22Rv1 (cell line): ENCODE measurements at regions not wholly inside any gene's neighbourhood (a gene's known extent, or its start where the extent isn't known, plus 50 kb on each side); places are given as distances from the start of the nearest gene placed in this dataset.

Source experiments
- ZFX ChIP-seq: fragments of 450-650 bp; IDR thresholded peaks from 2 replicates; pipeline ENCODE4 v1.6.1; 2017; ENCODE audit warnings: antibody characterized with exemption, borderline replicate concordance
- TF ChIP-seq, protein P1 (sequence below): fragments of 450-650 bp; IDR thresholded peaks from 2 replicates; pipeline ENCODE4 v1.5.1; 2017; ENCODE audit warnings: mild to moderate bottlenecking

GRCh38 chr3:118817748-118818165 is 216.9 kb downstream of the IGSF11 start:
- TF ChIP-seq, protein P1, sequence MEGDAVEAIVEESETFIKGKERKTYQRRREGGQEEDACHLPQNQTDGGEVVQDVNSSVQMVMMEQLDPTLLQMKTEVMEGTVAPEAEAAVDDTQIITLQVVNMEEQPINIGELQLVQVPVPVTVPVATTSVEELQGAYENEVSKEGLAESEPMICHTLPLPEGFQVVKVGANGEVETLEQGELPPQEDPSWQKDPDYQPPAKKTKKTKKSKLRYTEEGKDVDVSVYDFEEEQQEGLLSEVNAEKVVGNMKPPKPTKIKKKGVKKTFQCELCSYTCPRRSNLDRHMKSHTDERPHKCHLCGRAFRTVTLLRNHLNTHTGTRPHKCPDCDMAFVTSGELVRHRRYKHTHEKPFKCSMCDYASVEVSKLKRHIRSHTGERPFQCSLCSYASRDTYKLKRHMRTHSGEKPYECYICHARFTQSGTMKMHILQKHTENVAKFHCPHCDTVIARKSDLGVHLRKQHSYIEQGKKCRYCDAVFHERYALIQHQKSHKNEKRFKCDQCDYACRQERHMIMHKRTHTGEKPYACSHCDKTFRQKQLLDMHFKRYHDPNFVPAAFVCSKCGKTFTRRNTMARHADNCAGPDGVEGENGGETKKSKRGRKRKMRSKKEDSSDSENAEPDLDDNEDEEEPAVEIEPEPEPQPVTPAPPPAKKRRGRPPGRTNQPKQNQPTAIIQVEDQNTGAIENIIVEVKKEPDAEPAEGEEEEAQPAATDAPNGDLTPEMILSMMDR = peak; percentile 88
- TF ChIP-seq ZFX = no peak
